Endodermal cell (in vitro differentiated cells): ENCODE measurements at regions not wholly inside any gene's neighbourhood (a gene's known extent, or its start where the extent isn't known, plus 50 kb on each side); places are given as distances from the start of the nearest gene placed in this dataset.

Source experiments
- DNase-seq: peaks from one replicate; pipeline ENCODE4 v3.0.0-alpha.2; 2017
- H3K27ac ChIP-seq: 2 replicates; pipeline ENCODE4 v1.5.1; 2013; ENCODE audit warnings: mild to moderate bottlenecking, low read depth, low read length, moderate library complexity
- H3K27me3 ChIP-seq: 2 replicates; pipeline ENCODE4 v1.6.1; 2013; ENCODE audit warnings: mild to moderate bottlenecking, low read length, moderate library complexity; ENCODE audit not compliant: insufficient read depth, control insufficient read depth, poor library complexity, severe bottlenecking
- H3K36me3 ChIP-seq: 2 replicates; pipeline ENCODE4 v1.7.0; 2013; ENCODE audit warnings: mild to moderate bottlenecking, low read length, moderate library complexity; ENCODE audit not compliant: control insufficient read depth, insufficient read depth
- H3K4me1 ChIP-seq: one replicate; pipeline ENCODE4 v1.7.0; 2013; ENCODE audit warnings: low read length; ENCODE audit not compliant: control insufficient read depth, insufficient read depth
- H3K4me3 ChIP-seq: 2 replicates; pipeline ENCODE4 v1.5.1; 2013; ENCODE audit warnings: mild to moderate bottlenecking, low read length, moderate library complexity
- H3K9ac ChIP-seq: 2 replicates; pipeline ENCODE4 v1.6.1; 2013; ENCODE audit warnings: mild to moderate bottlenecking, low read length, moderate library complexity; ENCODE audit not compliant: poor library complexity, severe bottlenecking; ENCODE audit errors: extremely low read depth
- H3K9me3 ChIP-seq: 2 replicates; pipeline ENCODE4 v1.6.1; 2013; ENCODE audit warnings: mild to moderate bottlenecking, low read length, moderate library complexity; ENCODE audit not compliant: control insufficient read depth
- H3K27ac Mint-ChIP-seq: 2 replicates; pipeline ENCODE4 v1.8.0; 2020; ENCODE audit warnings: mixed read lengths
- H3K27me3 Mint-ChIP-seq: 2 replicates; pipeline ENCODE4 v1.8.0; 2021; ENCODE audit warnings: mild to moderate bottlenecking, mixed read lengths; ENCODE audit not compliant: insufficient read depth
- H3K36me3 Mint-ChIP-seq: 2 replicates; pipeline ENCODE4 v1.8.0; 2020; ENCODE audit warnings: low read depth, mixed read lengths
- H3K4me1 Mint-ChIP-seq: 2 replicates; pipeline ENCODE4 v1.8.0; 2020; ENCODE audit warnings: mixed read lengths
- H3K4me3 Mint-ChIP-seq: 2 replicates; pipeline ENCODE4 v1.8.0; 2020; ENCODE audit warnings: mild to moderate bottlenecking, moderate library complexity, mixed read lengths
- H3K9me3 Mint-ChIP-seq: 2 replicates; pipeline ENCODE4 v1.8.0; 2020; ENCODE audit warnings: mild to moderate bottlenecking, mixed read lengths
- CTCF ChIP-seq: fragments of 200-600 bp; sonication (generic); conservative IDR thresholded peaks from 2 replicates; pipeline ENCODE4 v1.5.0; 2021; ENCODE audit warnings: antibody characterized with exemption, mild to moderate bottlenecking
- WGBS, 2 experiments: methylation state at CpG; one replicate each; pipeline versions ENCODE4 v1.1.5 to v1.1.7; 2013; ENCODE audit warnings: missing lambda C conversion rate in 2 of 2, mixed read lengths in 1 of 2; ENCODE audit not compliant: insufficient coverage in 1 of 2, insufficient read length in 1 of 2; 5-methylcytosine and 5-hydroxymethylcytosine counted together

GRCh38 chr4:10353110-10353509 is 104.1 kb downstream of the ZNF518B start:
- no peak overlapping the region for H3K27ac Mint-ChIP-seq
- no peak overlapping the region for H3K4me3 Mint-ChIP-seq
- Histone ChIP-seq H3K4me3 (no peak overlapping the region), H3K27ac (no peak overlapping the region), H3K9ac (no peak overlapping the region), H3K9me3 (no peaks in the 10 kb centered on the region), H3K27me3 (no peaks in the 10 kb centered on the region), H3K4me1 (no peaks in the 10 kb centered on the region), H3K36me3 (no peaks in the 10 kb centered on the region)
- H3K4me1 Mint-ChIP-seq = no peaks in the 10 kb centered on the region
- no peaks in the 10 kb centered on the region for H3K9me3 Mint-ChIP-seq
- no peak for DNase-seq
- no peak for TF ChIP-seq CTCF
- peaks cover 12% of the 10 kb centered on the region for H3K27me3 Mint-ChIP-seq
- H3K36me3 Mint-ChIP-seq = no peaks in the 10 kb centered on the region

GRCh38 chr4:10348241-10348640 is 109.0 kb downstream of the ZNF518B start:
- Histone ChIP-seq H3K9me3 (no peaks in the 10 kb centered on the region), H3K4me3 (no peak overlapping the region), H3K27ac (no peak overlapping the region), H3K36me3 (no peaks in the 10 kb centered on the region), H3K27me3 (no peaks in the 10 kb centered on the region), H3K4me1 (no peaks in the 10 kb centered on the region), H3K9ac (no peak overlapping the region)
- H3K9me3 Mint-ChIP-seq = no peaks in the 10 kb centered on the region
- no peaks in the 10 kb centered on the region for H3K36me3 Mint-ChIP-seq
- no peaks in the 10 kb centered on the region for H3K4me1 Mint-ChIP-seq
- H3K27me3 Mint-ChIP-seq = peaks cover 2% of the 10 kb centered on the region
- no peak overlapping the region for H3K4me3 Mint-ChIP-seq
- no peak for TF ChIP-seq CTCF
- DNase-seq = no peak
- H3K27ac Mint-ChIP-seq = no peak overlapping the region

GRCh38 chr4:10347815-10348214 is 109.4 kb downstream of the ZNF518B start:
- H3K9me3 ChIP-seq = no peaks in the 10 kb centered on the region
- Mint-ChIP-seq H3K4me3 (no peak overlapping the region), H3K27me3 (no peaks in the 10 kb centered on the region), H3K9me3 (no peaks in the 10 kb centered on the region), H3K4me1 (no peaks in the 10 kb centered on the region), H3K27ac (no peak overlapping the region), H3K36me3 (no peaks in the 10 kb centered on the region)
- H3K9ac ChIP-seq = no peak overlapping the region
- no peak overlapping the region for H3K4me3 ChIP-seq
- WGBS, 2 experiments = 80% methylated on average over 1 of the region's 1 CpG; no CpG with 5 or more reads in 1 of the 2 experiments
- DNase-seq = no peak
- H3K36me3 ChIP-seq = no peaks in the 10 kb centered on the region
- no peaks in the 10 kb centered on the region for H3K4me1 ChIP-seq
- no peak for TF ChIP-seq CTCF
- H3K27me3 ChIP-seq = no peaks in the 10 kb centered on the region
- H3K27ac ChIP-seq = no peak overlapping the region
